Heart left ventricle (tissue), 16 donors: ENCODE measurements at regions not wholly inside any gene's neighbourhood (a gene's known extent, or its start where the extent isn't known, plus 50 kb on each side); places are given as distances from the start of the nearest gene placed in this dataset.

ENCODE experiments used
- ATAC-seq, 4 donors: fragments of 200-7000 bp; cut with Tn5 transposase; one replicate each; pipeline ENCODE4 v1.9.1; 2020 to 2022; ENCODE audit warnings: moderate library complexity in 4 of 4, mild to moderate bottlenecking in 3 of 4, moderate number of reproducible peaks in 1 of 4
- DNase-seq, 5 donors: peaks; one replicate each; pipeline ENCODE4 v3.0.0-alpha.2; 2020
- H3K27ac ChIP-seq, 12 donors: fragments of 200-600 bp; sonication (generic) in 4 of 12; one replicate each; pipeline versions ENCODE4 v1.5.0 to v1.8.0; 2016 to 2022; ENCODE audit warnings: mild to moderate bottlenecking in 2 of 12
- H3K27me3 ChIP-seq, 9 donors: fragments of 200-600 bp; sonication (generic) in 2 of 9; one replicate each; pipeline versions ENCODE4 v1.5.1 to v1.8.0; 2016 to 2022; ENCODE audit warnings: mild to moderate bottlenecking in 3 of 9
- H3K36me3 ChIP-seq, 9 donors: fragments of 200-600 bp; sonication (generic) in 2 of 9; one replicate each; pipeline versions ENCODE4 v1.5.0 to v1.8.0; 2018 to 2022; ENCODE audit warnings: mild to moderate bottlenecking in 2 of 9
- H3K4me1 ChIP-seq, 12 donors: fragments of 200-600 bp; sonication (generic) in 4 of 12; one replicate each; pipeline versions ENCODE4 v1.5.0 to v1.8.0; 2016 to 2022; ENCODE audit warnings: mild to moderate bottlenecking in 3 of 12
- H3K4me3 ChIP-seq, 12 donors: fragments of 200-600 bp; sonication (generic) in 4 of 12; one replicate each; pipeline versions ENCODE4 v1.5.0 to v1.8.0; 2017 to 2022; ENCODE audit warnings: mild to moderate bottlenecking in 9 of 12, moderate library complexity in 4 of 12
- H3K9me3 ChIP-seq, 12 donors: fragments of 200-600 bp; sonication (generic) in 4 of 12; one replicate each; pipeline versions ENCODE4 v1.5.0 to v1.8.0; 2016 to 2022; ENCODE audit warnings: mild to moderate bottlenecking in 1 of 12
- CTCF ChIP-seq, 12 donors: fragments of 200-600 bp; sonication (generic) in 4 of 12; IDR thresholded peaks; one replicate each; pipeline versions ENCODE4 v1.5.0 to v1.8.0; 2018 to 2022; ENCODE audit warnings: antibody characterized with exemption in 12 of 12, mild to moderate bottlenecking in 5 of 12
- POLR2A ChIP-seq, 2 donors: fragments of 450-650 bp; IDR thresholded peaks; one replicate each; pipeline ENCODE4 v1.6.1; 2017; ENCODE audit warnings: antibody characterized with exemption in 2 of 2, mild to moderate bottlenecking in 2 of 2, moderate library complexity in 2 of 2
- WGBS, 4 donors: extraction: QIAGEN DNeasy Blood & Tissue Kit in 2 of 4; methylation state at CpG; one replicate each; pipeline versions ENCODE4 v1.1.5 to v1.1.7; 2013 to 2018; 5-methylcytosine and 5-hydroxymethylcytosine counted together
- intact Hi-C, 10 donors: fragments of 100-400 bp; cut with DNase I; formaldehyde crosslinking; loops; one replicate each; pipeline versions ENCODE4 v1.11.1 to v1.14.2; 2022
- donor health status: ischemic (EF 13 %, LVEDD 7.1; RV severe dilation, severe dysfunction).
- donor health status: healthy with polysubstance abuse.
- donor health status: DM: no; HTN: yes; CAD: no.
- donor health status: DM: no; HTN: no; CAD: no.
- donor health status: ischemic (EF 25% LVEDD 6.9; RV normal size, moderate dysfunction).
- donor health status: ischemic (EF 25% LVEDD 5.7; RV mildly dilated, moderate dysfunction).
- donor health status: healthy.
- donor health status: DM: yes; HTN: yes; CAD: no.
- donor health status: ischemic (EF 35%, LVEDD 5.7; RV mildly dilated, moderate dysfunction).
- donor health status: nonischemic (EF 11% LVEDD 7.7; RV severe dilation, severe dysfunction).
- donor health status: DM: yes; HTN: yes; CAD: no.
- donor health status: PGD.
- donor health status: ischemic (EF 29% LVEDD 5.4; RV normal size, mild dysfunction).
- donor health status: nonischemic (EF 23%, LVEDD 6.1; RV moderate dilation, normal function).

- H3K36me3 ChIP-seq: no peaks in the 10 kb centered on the region
- intact Hi-C loops: no loop called here
- no peaks in the 10 kb centered on the region for H3K27me3 ChIP-seq
- H3K4me1 ChIP-seq: no peaks in the 10 kb centered on the region
- H3K9me3 ChIP-seq: no peaks in the 10 kb centered on the region
- no peak for DNase-seq
- H3K4me3 ChIP-seq: no peak overlapping the region
- TF ChIP-seq CTCF (IDR thresholded peaks at IDR 0.05): no peak
- TF ChIP-seq POLR2A (IDR thresholded peaks at IDR 0.05): no peak
- H3K27ac ChIP-seq: no peak overlapping the region
- ATAC-seq: no peak
- 38 to 59% (median 52%) methylated on average over 1 of the region's 1 CpG for WGBS, 4 donors
These were observed 55.2 kb downstream of the TWIST1 start for GRCh38 chr7:19062216-19062615.

DNA sequence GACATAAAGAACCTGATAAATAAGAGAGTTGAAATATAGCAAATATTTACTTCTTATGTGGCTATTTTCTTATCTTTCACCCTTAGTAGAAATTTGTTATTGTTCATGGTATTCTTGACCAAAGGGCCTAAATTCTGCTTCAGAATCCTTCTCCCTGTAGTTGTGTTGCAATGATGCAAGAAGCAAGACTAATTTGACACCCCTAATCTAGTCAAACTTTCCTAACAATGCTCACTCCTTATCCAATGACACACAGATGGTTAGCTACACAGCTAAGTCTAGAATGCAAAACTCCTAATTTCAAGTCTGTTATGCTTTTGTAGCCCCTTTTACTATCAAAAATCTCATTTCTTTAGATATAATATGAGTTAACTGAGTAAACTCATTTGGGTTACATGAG lies 56.1 kb downstream of the TWIST1 start:
- no peaks in the 10 kb centered on the region for H3K27me3 ChIP-seq
- ATAC-seq (no peak), DNase-seq (no peak)
- intact Hi-C loops: no loop called here
- no peaks in the 10 kb centered on the region for H3K36me3 ChIP-seq
- H3K4me1 ChIP-seq: no peaks in the 10 kb centered on the region
- H3K9me3 ChIP-seq: no peaks in the 10 kb centered on the region
- no peak overlapping the region for H3K27ac ChIP-seq
- no peak overlapping the region for H3K4me3 ChIP-seq
- TF ChIP-seq CTCF (IDR thresholded peaks at IDR 0.05) (no peak), POLR2A (IDR thresholded peaks at IDR 0.05) (no peak)

- H3K9me3 ChIP-seq: no peaks in the 10 kb centered on the region
- intact Hi-C loops: no loop called here
- no peak overlapping the region for H3K4me3 ChIP-seq
- no peaks in the 10 kb centered on the region for H3K27me3 ChIP-seq
- WGBS, 4 donors: 86 to 90% (median 87%) methylated on average over 4 of the region's 4 CpGs
- ATAC-seq: no peak
- no peak overlapping the region for H3K27ac ChIP-seq
- TF ChIP-seq POLR2A (IDR thresholded peaks at IDR 0.05) (no peak), CTCF (IDR thresholded peaks at IDR 0.05) (no peak)
- H3K36me3 ChIP-seq: no peaks in the 10 kb centered on the region
- DNase-seq: no peak
- no peaks in the 10 kb centered on the region for H3K4me1 ChIP-seq
These were observed 56.6 kb downstream of the TWIST1 start for GRCh38 chr7:19060761-19061259.

- Histone ChIP-seq H3K9me3 (peaks cover 0 to 19% (median 3%) of the 10 kb centered on the region in 12 donors), H3K36me3 (no peaks in the 10 kb centered on the region), H3K4me3 (no peak overlapping the region), H3K27ac (no peak overlapping the region), H3K27me3 (no peaks in the 10 kb centered on the region), H3K4me1 (no peaks in the 10 kb centered on the region)
- ATAC-seq (no peak), DNase-seq (no peak)
- intact Hi-C loops: loop anchor here in 1 of 10 donors (10.0 kb wide), 1 partner anchor 362 kb away; no protein-coding TSS in a partner anchor
- TF ChIP-seq CTCF (IDR thresholded peaks at IDR 0.05) (no peak), POLR2A (IDR thresholded peaks at IDR 0.05) (no peak)
These were observed 61.1 kb downstream of the TWIST1 start for GRCh38 chr7:19056305-19056704.
